Fibroblast of villous mesenchyme (primary cell): ENCODE measurements at regions not wholly inside any gene's neighbourhood (a gene's known extent, or its start where the extent isn't known, plus 50 kb on each side); places are given as distances from the start of the nearest gene placed in this dataset.
A peak's percentile ranks its signal among the peaks of the same experiment; 100 is the strongest.

ENCODE experiments used
- DNase-seq: peaks from one replicate; pipeline ENCODE4 v3.0.0-alpha.2; 2010; ENCODE audit warnings: low read depth
- H3K4me3 ChIP-seq: 2 replicates; pipeline ENCODE4 v1.5.1; 2011; ENCODE audit warnings: low read depth, mild to moderate bottlenecking, low read length
- CTCF ChIP-seq: IDR thresholded peaks from 2 replicates; pipeline ENCODE4 v1.5.1; 2012; ENCODE audit warnings: low read depth, mild to moderate bottlenecking, low read length; ENCODE audit not compliant: insufficient read depth

GRCh38 chr2:215882689-215883088 is 130.7 kb downstream of the MREG start:
- DNase-seq: no peak

GRCh38 chr2:215881582-215881981 is 131.8 kb downstream of the MREG start:
- H3K4me3 ChIP-seq: no peak overlapping the region
- no peak for TF ChIP-seq CTCF
- DNase-seq: no peak

More at GRCh38 chr2:215882689-215883088, 130.7 kb downstream of the MREG start:
- no peak overlapping the region for H3K4me3 ChIP-seq
- no peak for TF ChIP-seq CTCF

- no peak for TF ChIP-seq CTCF
- no peak overlapping the region for H3K4me3 ChIP-seq
- no peak for DNase-seq
Observed at GRCh38 chr2:215880970-215881369, 132.4 kb downstream of the MREG start.

GRCh38 chr2:215879977-215880940 is 133.1 kb downstream of the MREG start:
- DNase-seq: peak; percentile 84
- TF ChIP-seq CTCF: no peak
- no peak overlapping the region for H3K4me3 ChIP-seq

GRCh38 chr2:215879331-215879730 is 134.0 kb downstream of the MREG start:
- no peak overlapping the region for H3K4me3 ChIP-seq
- no peak for TF ChIP-seq CTCF
- no peak for DNase-seq

GRCh38 chr2:215878476-215879063 is 134.8 kb downstream of the MREG start:
- no peak for TF ChIP-seq CTCF
- H3K4me3 ChIP-seq: no peak overlapping the region
- DNase-seq: peak; percentile 69
